ENCODE measurements at regions not wholly inside any gene's neighbourhood (a gene's known extent, or its start where the extent isn't known, plus 50 kb on each side); places are given as distances from the start of the nearest gene placed in this dataset.

DNA sequence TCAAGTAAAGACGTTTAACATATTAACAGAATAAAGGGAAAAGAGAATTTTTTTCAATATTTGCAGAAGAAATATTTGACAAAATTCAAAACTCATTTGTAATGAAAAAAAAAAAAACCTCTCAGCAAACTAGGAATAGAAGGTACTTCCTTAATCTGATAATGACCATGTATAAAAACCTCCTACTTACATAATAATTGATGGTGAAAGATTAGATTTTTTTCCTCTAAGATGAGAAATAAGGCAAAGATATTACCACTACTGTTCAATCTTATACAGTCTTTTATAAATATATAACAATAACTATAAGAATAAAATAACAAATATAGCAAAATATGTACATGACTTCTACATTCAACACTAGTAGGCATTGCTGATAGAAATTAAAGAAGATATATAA, 424.6 kb upstream of the KLF4 start:
- Histone ChIP-seq H3K18ac (ENCODE audit: low read length) (no peak overlapping the region), H2BK12ac (ENCODE audit: low read length) (no peak overlapping the region), H3K4ac (ENCODE audit: low read depth, low read length) (no peak overlapping the region), H3K14ac (ENCODE audit: low read length) (no peak overlapping the region), H3K79me1 (ENCODE audit: low read length) (no peaks in the 10 kb centered on the region), H3K9ac (ENCODE audit: low read length) (no peak overlapping the region), H2AFZ (ENCODE audit: insufficient read depth, low read length, poor library complexity) (no peak overlapping the region), H2BK5ac (ENCODE audit: low read depth, low read length, poor library complexity) (no peak overlapping the region), H3K27ac (ENCODE audit: low read depth, low read length) (no peak overlapping the region), H3K4me3 (ENCODE audit: low read depth, low read length) (no peak overlapping the region), H2AK5ac (ENCODE audit: low read length) (no peak overlapping the region), H2BK120ac (ENCODE audit: insufficient read depth, low read length, poor library complexity) (no peak overlapping the region), H3K9me3 (ENCODE audit: insufficient read depth, low read depth, low read length) (no peaks in the 10 kb centered on the region), H3K4me1 (ENCODE audit: control insufficient read depth in 1 of 2, insufficient read depth in 2 of 2, low read length in 2 of 2) (no peaks in the 10 kb centered on the region), H3K23ac (ENCODE audit: low read length) (no peak overlapping the region), H3K27me3 (ENCODE audit: insufficient read depth, low read length) (no peaks in the 10 kb centered on the region), H4K91ac (ENCODE audit: low read depth, low read length) (no peak overlapping the region), H4K8ac (ENCODE audit: low read depth, low read length) (no peak overlapping the region), H3K79me2 (ENCODE audit: control insufficient read depth, insufficient read depth, low read length, poor library complexity) (no peaks in the 10 kb centered on the region), H3K36me3 (ENCODE audit: control insufficient read depth in 1 of 2, insufficient read depth in 2 of 2, low read length in 2 of 2) (no peaks in the 10 kb centered on the region), H3K4me2 (ENCODE audit: low read length) (no peak overlapping the region), H4K12ac (ENCODE audit: low read depth, low read length) (no peak overlapping the region)
- no peak for DNase-seq
- WGBS (ENCODE audit: extremely low coverage, insufficient coverage, insufficient read length), result no CpG with 5 or more reads among the region's 1 CpG

GRCh38 chr9:107907715-107908114, 418.1 kb upstream of the KLF4 start:
- no peak overlapping the region for H2BK120ac ChIP-seq (ENCODE audit: insufficient read depth, low read length, poor library complexity)
- H2AK5ac ChIP-seq (ENCODE audit: low read length), result no peak overlapping the region
- no peak overlapping the region for H3K14ac ChIP-seq (ENCODE audit: low read length)
- no peak overlapping the region for H4K91ac ChIP-seq (ENCODE audit: low read depth, low read length)
- no peak overlapping the region for H3K4ac ChIP-seq (ENCODE audit: low read depth, low read length)
- no peak overlapping the region for H3K4me2 ChIP-seq (ENCODE audit: low read length)
- H2BK12ac ChIP-seq (ENCODE audit: low read length), result no peak overlapping the region
- H4K12ac ChIP-seq (ENCODE audit: low read depth, low read length), result no peak overlapping the region
- H3K4me1 ChIP-seq (ENCODE audit: control insufficient read depth in 1 of 2, insufficient read depth in 2 of 2, low read length in 2 of 2), result no peaks in the 10 kb centered on the region
- no peak overlapping the region for H3K23ac ChIP-seq (ENCODE audit: low read length)
- no peak for DNase-seq
- no peak overlapping the region for H2AFZ ChIP-seq (ENCODE audit: insufficient read depth, low read length, poor library complexity)
- H3K27me3 ChIP-seq (ENCODE audit: insufficient read depth, low read length), result no peaks in the 10 kb centered on the region
- no peaks in the 10 kb centered on the region for H3K36me3 ChIP-seq (ENCODE audit: control insufficient read depth in 1 of 2, insufficient read depth in 2 of 2, low read length in 2 of 2)
- no peaks in the 10 kb centered on the region for H3K9me3 ChIP-seq (ENCODE audit: insufficient read depth, low read depth, low read length)
- no peaks in the 10 kb centered on the region for H3K79me2 ChIP-seq (ENCODE audit: control insufficient read depth, insufficient read depth, low read length, poor library complexity)
- no peak overlapping the region for H3K9ac ChIP-seq (ENCODE audit: low read length)
- no peak overlapping the region for H3K4me3 ChIP-seq (ENCODE audit: low read depth, low read length)
- no CpG with 5 or more reads among the region's 1 CpG for WGBS (ENCODE audit: extremely low coverage, insufficient coverage, insufficient read length)
- H3K79me1 ChIP-seq (ENCODE audit: low read length), result no peaks in the 10 kb centered on the region
- no peak overlapping the region for H2BK5ac ChIP-seq (ENCODE audit: low read depth, low read length, poor library complexity)
- H3K27ac ChIP-seq (ENCODE audit: low read depth, low read length), result no peak overlapping the region
- H3K18ac ChIP-seq (ENCODE audit: low read length), result no peak overlapping the region
- no peak overlapping the region for H4K8ac ChIP-seq (ENCODE audit: low read depth, low read length)

DNA sequence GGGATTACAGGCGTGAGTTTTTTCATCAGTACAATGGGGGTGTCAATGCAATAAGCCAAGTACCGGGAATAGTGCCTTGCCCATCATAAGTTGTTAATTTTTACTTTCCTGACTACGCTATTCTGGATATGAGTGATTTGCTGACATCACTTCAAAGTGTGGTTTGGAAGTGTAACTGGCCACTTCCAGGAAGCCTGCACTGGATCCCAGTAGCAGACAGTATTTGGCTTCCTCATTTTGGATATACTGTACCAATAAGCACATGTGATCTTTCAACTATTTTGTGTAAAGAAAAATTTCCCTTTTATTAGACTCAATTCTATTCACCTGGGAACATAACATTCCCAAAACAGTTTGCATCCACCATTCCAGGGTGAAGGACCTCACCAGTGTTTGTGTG, 417.7 kb upstream of the KLF4 start:
- Histone ChIP-seq H3K4me2 (ENCODE audit: low read length) (no peak overlapping the region), H2BK5ac (ENCODE audit: low read depth, low read length, poor library complexity) (no peak overlapping the region), H3K9ac (ENCODE audit: low read length) (no peak overlapping the region), H4K8ac (ENCODE audit: low read depth, low read length) (no peak overlapping the region), H3K14ac (ENCODE audit: low read length) (no peak overlapping the region), H3K4me3 (ENCODE audit: low read depth, low read length) (no peak overlapping the region), H2BK120ac (ENCODE audit: insufficient read depth, low read length, poor library complexity) (no peak overlapping the region), H4K12ac (ENCODE audit: low read depth, low read length) (no peak overlapping the region), H3K4ac (ENCODE audit: low read depth, low read length) (no peak overlapping the region), H3K79me2 (ENCODE audit: control insufficient read depth, insufficient read depth, low read length, poor library complexity) (no peaks in the 10 kb centered on the region), H3K27me3 (ENCODE audit: insufficient read depth, low read length) (no peaks in the 10 kb centered on the region), H3K4me1 (ENCODE audit: control insufficient read depth in 1 of 2, insufficient read depth in 2 of 2, low read length in 2 of 2) (no peaks in the 10 kb centered on the region), H2AFZ (ENCODE audit: insufficient read depth, low read length, poor library complexity) (no peak overlapping the region), H3K27ac (ENCODE audit: low read depth, low read length) (no peak overlapping the region), H3K9me3 (ENCODE audit: insufficient read depth, low read depth, low read length) (no peaks in the 10 kb centered on the region), H3K18ac (ENCODE audit: low read length) (no peak overlapping the region), H2BK12ac (ENCODE audit: low read length) (no peak overlapping the region), H3K36me3 (ENCODE audit: control insufficient read depth in 1 of 2, insufficient read depth in 2 of 2, low read length in 2 of 2) (no peaks in the 10 kb centered on the region), H3K23ac (ENCODE audit: low read length) (no peak overlapping the region), H4K91ac (ENCODE audit: low read depth, low read length) (no peak overlapping the region), H2AK5ac (ENCODE audit: low read length) (no peak overlapping the region), H3K79me1 (ENCODE audit: low read length) (no peaks in the 10 kb centered on the region)
- no peak for DNase-seq
- no CpG with 5 or more reads among the region's 3 CpGs for WGBS (ENCODE audit: extremely low coverage, insufficient coverage, insufficient read length)

DNA sequence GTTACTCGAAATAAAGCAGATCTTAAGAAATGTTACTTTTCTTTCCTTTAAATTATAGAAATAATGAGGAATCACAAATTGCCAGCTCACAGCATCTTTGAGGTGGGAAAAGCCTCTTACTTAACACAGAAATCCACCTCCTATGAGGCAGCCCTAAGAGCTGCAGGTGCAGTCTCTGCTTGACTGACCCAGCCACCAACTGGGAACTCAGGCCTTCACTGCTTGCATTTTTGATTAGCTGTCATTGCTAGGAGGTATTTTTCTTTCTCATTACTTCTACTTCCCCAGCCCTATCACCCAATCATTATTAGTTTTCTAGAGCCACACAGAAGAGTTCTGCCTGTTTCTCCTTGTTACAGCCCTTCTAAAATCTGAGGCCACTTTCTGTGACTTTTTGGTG, 416.5 kb upstream of the KLF4 start:
- Histone ChIP-seq H4K12ac (ENCODE audit: low read depth, low read length) (no peak overlapping the region), H2BK12ac (ENCODE audit: low read length) (no peak overlapping the region), H3K36me3 (ENCODE audit: control insufficient read depth in 1 of 2, insufficient read depth in 2 of 2, low read length in 2 of 2) (no peaks in the 10 kb centered on the region), H3K4me1 (ENCODE audit: control insufficient read depth in 1 of 2, insufficient read depth in 2 of 2, low read length in 2 of 2) (no peaks in the 10 kb centered on the region), H3K18ac (ENCODE audit: low read length) (no peak overlapping the region), H3K79me1 (ENCODE audit: low read length) (no peaks in the 10 kb centered on the region), H3K4me2 (ENCODE audit: low read length) (no peak overlapping the region), H4K8ac (ENCODE audit: low read depth, low read length) (no peak overlapping the region), H3K27ac (ENCODE audit: low read depth, low read length) (no peak overlapping the region), H2BK5ac (ENCODE audit: low read depth, low read length, poor library complexity) (no peak overlapping the region), H2AFZ (ENCODE audit: insufficient read depth, low read length, poor library complexity) (no peak overlapping the region), H3K14ac (ENCODE audit: low read length) (no peak overlapping the region), H3K23ac (ENCODE audit: low read length) (no peak overlapping the region), H2AK5ac (ENCODE audit: low read length) (no peak overlapping the region), H3K4ac (ENCODE audit: low read depth, low read length) (no peak overlapping the region), H3K9ac (ENCODE audit: low read length) (no peak overlapping the region), H3K4me3 (ENCODE audit: low read depth, low read length) (no peak overlapping the region), H3K27me3 (ENCODE audit: insufficient read depth, low read length) (no peaks in the 10 kb centered on the region), H3K79me2 (ENCODE audit: control insufficient read depth, insufficient read depth, low read length, poor library complexity) (no peaks in the 10 kb centered on the region), H3K9me3 (ENCODE audit: insufficient read depth, low read depth, low read length) (no peaks in the 10 kb centered on the region), H4K91ac (ENCODE audit: low read depth, low read length) (no peak overlapping the region), H2BK120ac (ENCODE audit: insufficient read depth, low read length, poor library complexity) (no peak overlapping the region)
- WGBS (ENCODE audit: extremely low coverage, insufficient coverage, insufficient read length), result no CpG with 5 or more reads among the region's 1 CpG
- no peak for DNase-seq
